CD14-positive monocyte (primary cell): ENCODE measurements at regions not wholly inside any gene's neighbourhood (a gene's known extent, or its start where the extent isn't known, plus 50 kb on each side); places are given as distances from the start of the nearest gene placed in this dataset.

Source experiments
- DNase-seq, 3 donors: peaks; one replicate each; pipeline ENCODE4 v3.0.0-alpha.2; 2011 to 2022
- H2AFZ ChIP-seq: 2 replicates; pipeline ENCODE4 v1.6.0; 2012; ENCODE audit warnings: mild to moderate bottlenecking, low read depth, low read length, inconsistent platforms; ENCODE audit not compliant: insufficient read depth, poor library complexity, severe bottlenecking
- H3K27ac ChIP-seq, 2 donors: 1 replicate in 1 of 2; 2 replicates in 1 of 2; pipeline ENCODE4 v1.5.1; 2012 to 2013; ENCODE audit warnings: low read length in 2 of 2, control low read depth in 1 of 2, inconsistent platforms in 1 of 2, low read depth in 1 of 2, mild to moderate bottlenecking in 1 of 2
- H3K27me3 ChIP-seq, 2 donors: one replicate each; pipeline versions ENCODE4 v1.6.0 to v1.6.1; 2011 to 2013; ENCODE audit warnings: low read length in 2 of 2; ENCODE audit not compliant: control insufficient read depth in 2 of 2, insufficient read depth in 2 of 2
- H3K36me3 ChIP-seq, 2 donors: replicated peaks in 1 of 2; 1 replicate in 1 of 2; 2 replicates in 1 of 2; pipeline versions ENCODE4 v1.5.1 to v1.6.1; 2012 to 2013; ENCODE audit warnings: low read length in 2 of 2, control low read depth in 1 of 2, inconsistent platforms in 1 of 2, mild to moderate bottlenecking in 1 of 2; ENCODE audit not compliant: insufficient read depth in 2 of 2, control insufficient read depth in 1 of 2
- H3K4me1 ChIP-seq, 2 donors: 1 replicate in 1 of 2; 2 replicates in 1 of 2; pipeline versions ENCODE4 v1.5.1 to v1.6.1; 2012 to 2013; ENCODE audit warnings: low read length in 2 of 2, control low read depth in 1 of 2, inconsistent platforms in 1 of 2, mild to moderate bottlenecking in 1 of 2, moderate library complexity in 1 of 2; ENCODE audit not compliant: insufficient read depth in 2 of 2, control insufficient read depth in 1 of 2
- H3K4me2 ChIP-seq: replicated peaks from 2 replicates; pipeline ENCODE3; 2012; ENCODE audit warnings: low read length, moderate library complexity, mild to moderate bottlenecking; ENCODE audit not compliant: poor library complexity, severe bottlenecking; ENCODE audit errors: extremely low read depth
- H3K4me3 ChIP-seq, 3 experiments: fragments of 200-600 bp in 1 of 3; sonication (generic) in 1 of 3; replicated peaks in 1 of 3; 1 replicate in 2 of 3; 2 replicates in 1 of 3; pipeline ENCODE4 v1.5.1; 2011 to 2013; ENCODE audit warnings: low read length in 3 of 3, mild to moderate bottlenecking in 3 of 3, control low read depth in 2 of 3, low read depth in 2 of 3, inconsistent platforms in 1 of 3, moderate library complexity in 1 of 3
- H3K79me2 ChIP-seq: 2 replicates; pipeline ENCODE4 v1.6.0; 2012; ENCODE audit warnings: mild to moderate bottlenecking, control low read depth, inconsistent platforms, low read length, moderate library complexity; ENCODE audit not compliant: insufficient read depth
- H3K9ac ChIP-seq: 2 replicates; pipeline ENCODE4 v1.6.0; 2017; ENCODE audit warnings: low read length, mild to moderate bottlenecking; ENCODE audit not compliant: insufficient read depth, poor library complexity, severe bottlenecking
- H3K9me3 ChIP-seq, 2 donors: replicated peaks in 1 of 2; 1 replicate in 1 of 2; 2 replicates in 1 of 2; pipeline versions ENCODE4 v1.5.1 to v1.6.1; 2012 to 2013; ENCODE audit warnings: low read length in 2 of 2, control low read depth in 1 of 2; ENCODE audit not compliant: control insufficient read depth in 1 of 2, insufficient read depth in 1 of 2
- H4K20me1 ChIP-seq: 2 replicates; pipeline ENCODE4 v1.6.0; 2012; ENCODE audit warnings: mild to moderate bottlenecking, low read length, control low read depth, moderate library complexity; ENCODE audit not compliant: insufficient read depth
- H3K27ac Mint-ChIP-seq, 7 donors: one replicate each; pipeline ENCODE4 v1.8.0; 2020; ENCODE audit warnings: mild to moderate bottlenecking in 7 of 7, mixed read lengths in 7 of 7, moderate library complexity in 6 of 7, inconsistent platforms in 2 of 7
- H3K27me3 Mint-ChIP-seq, 3 donors: one replicate each; pipeline ENCODE4 v1.8.0; 2021 to 2022; ENCODE audit warnings: low read depth in 3 of 3, mild to moderate bottlenecking in 3 of 3, mixed read lengths in 3 of 3, moderate library complexity in 3 of 3, inconsistent platforms in 1 of 3
- H3K36me3 Mint-ChIP-seq, 2 donors: one replicate each; pipeline ENCODE4 v1.8.0; 2020; ENCODE audit warnings: mixed read lengths in 2 of 2, inconsistent platforms in 1 of 2, mild to moderate bottlenecking in 1 of 2
- H3K4me1 Mint-ChIP-seq: one replicate; pipeline ENCODE4 v1.8.0; 2020; ENCODE audit warnings: mild to moderate bottlenecking, mixed read lengths
- H3K4me3 Mint-ChIP-seq, 2 donors: one replicate each; pipeline ENCODE4 v1.8.0; 2020; ENCODE audit warnings: mild to moderate bottlenecking in 2 of 2, mixed read lengths in 2 of 2, moderate library complexity in 1 of 2
- H3K9me3 Mint-ChIP-seq, 7 donors: one replicate each; pipeline ENCODE4 v1.8.0; 2020 to 2022; ENCODE audit warnings: mixed read lengths in 7 of 7, mild to moderate bottlenecking in 6 of 7, moderate library complexity in 6 of 7, inconsistent platforms in 2 of 7
- CTCF ChIP-seq: fragments of 200-600 bp; IDR thresholded peaks from one replicate; pipeline ENCODE4 v1.8.0; 2022; ENCODE audit warnings: antibody characterized with exemption, mild to moderate bottlenecking
- WGBS: methylation state at CpG from one replicate; pipeline ENCODE4 v1.1.5; 2013; ENCODE audit warnings: missing lambda C conversion rate; ENCODE audit not compliant: insufficient coverage; 5-methylcytosine and 5-hydroxymethylcytosine counted together
- intact Hi-C, 2 donors: fragments of 100-400 bp; cut with micrococcal nuclease; formaldehyde crosslinking; loops; one replicate each; pipeline versions ENCODE4 v1.15.0 to v1.15.1; 2023

DNA sequence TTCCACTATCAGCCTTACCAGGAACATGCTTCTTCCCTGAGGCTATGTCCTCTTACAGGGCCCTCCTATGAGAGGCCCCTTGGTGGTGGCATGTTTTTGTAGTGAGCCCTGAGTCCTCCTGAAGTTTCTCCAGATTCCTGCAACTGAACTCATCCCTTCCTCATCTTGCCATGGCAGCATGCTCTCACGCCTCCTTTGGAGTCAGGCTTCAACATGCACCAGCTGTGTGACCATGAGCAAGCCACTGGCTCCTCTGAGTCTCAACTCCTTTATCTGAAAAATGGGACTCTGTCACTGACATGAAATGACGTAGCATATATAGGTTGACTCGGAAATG lies 216.3 kb upstream of the TLE3 start:
- H3K4me3 Mint-ChIP-seq, result no peak overlapping the region
- intact Hi-C loops, result no loop called here
- H3K4me1 Mint-ChIP-seq, result peaks cover 7% of the 10 kb centered on the region
- H3K9me3 Mint-ChIP-seq, result peaks cover 0 to 1% (median 0%) of the 10 kb centered on the region in 7 donors
- H3K36me3 Mint-ChIP-seq, result peaks cover 0 to under 1% of the 10 kb centered on the region in 2 donors
- H3K4me1 ChIP-seq, result peaks cover 0 to under 1% of the 10 kb centered on the region in 2 donors
- DNase-seq, result no peak
- no peak overlapping the region for H2AFZ ChIP-seq
- no peak overlapping the region for H3K27ac Mint-ChIP-seq
- H3K9me3 ChIP-seq, result no peaks in the 10 kb centered on the region
- H3K27me3 Mint-ChIP-seq, result peaks cover 1 to 11% (median 3%) of the 10 kb centered on the region in 3 donors
- H3K4me3 ChIP-seq, result no peak overlapping the region
- WGBS, result 100% methylated on average over 1 of the region's 3 CpGs
- H3K4me2 ChIP-seq, result no peak overlapping the region
- peaks cover 0 to 5% of the 10 kb centered on the region in 2 donors for H3K27me3 ChIP-seq
- H3K9ac ChIP-seq, result no peak overlapping the region
- no peak for TF ChIP-seq CTCF
- H3K36me3 ChIP-seq, result no peaks in the 10 kb centered on the region
- H3K79me2 ChIP-seq, result no peaks in the 10 kb centered on the region
- no peaks in the 10 kb centered on the region for H4K20me1 ChIP-seq
- no peak overlapping the region for H3K27ac ChIP-seq

DNA sequence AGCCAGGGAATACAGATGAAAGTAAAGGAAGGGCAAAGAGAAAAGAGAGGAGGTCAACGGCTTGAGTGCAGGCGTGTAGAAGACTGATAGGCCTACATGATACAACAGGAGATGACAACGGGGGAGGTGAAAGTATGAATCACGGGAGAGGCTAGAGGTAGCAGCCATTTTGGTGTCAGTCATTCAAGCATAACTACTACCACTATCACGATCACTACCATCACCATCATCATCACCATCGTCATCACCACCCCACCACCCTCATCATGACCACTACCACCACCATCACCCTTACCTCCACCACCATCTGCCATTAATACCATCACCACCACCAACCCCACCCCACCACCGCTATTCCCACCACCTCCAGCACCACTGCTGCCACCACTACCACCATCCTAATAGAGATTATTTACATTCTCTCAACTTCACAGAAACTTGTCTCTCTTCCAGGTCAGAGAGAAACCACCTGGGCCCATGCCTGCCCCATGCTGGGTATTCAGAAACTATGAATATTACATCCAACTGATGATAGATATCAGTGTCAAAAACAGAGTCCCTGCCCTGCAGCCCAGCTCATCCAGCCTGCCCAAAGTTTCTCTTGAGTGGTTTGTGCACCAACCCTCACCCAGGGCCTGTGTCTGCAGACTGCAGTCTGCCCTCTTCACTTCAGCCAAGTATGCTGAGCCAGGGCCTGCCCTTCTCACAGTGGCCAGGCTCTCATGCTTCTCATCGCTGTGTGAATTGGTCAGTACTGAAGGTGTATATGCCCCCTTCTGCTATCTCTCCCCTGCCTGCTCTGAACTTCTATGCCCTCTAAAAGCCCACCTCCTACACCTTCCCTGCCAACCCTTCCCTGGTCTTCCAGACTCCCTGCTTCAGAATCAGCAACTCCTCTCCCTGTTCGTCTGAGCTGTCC lies 215.6 kb upstream of the TLE3 start:
- Histone ChIP-seq H3K27me3 (peaks cover 0 to 5% of the 10 kb centered on the region in 2 donors), H3K36me3 (no peaks in the 10 kb centered on the region), H2AFZ (no peak overlapping the region), H3K9me3 (no peaks in the 10 kb centered on the region), H3K27ac (no peak overlapping the region), H4K20me1 (no peaks in the 10 kb centered on the region), H3K4me3 (no peak overlapping the region), H3K4me2 (no peak overlapping the region), H3K79me2 (no peaks in the 10 kb centered on the region), H3K4me1 (peaks cover 2 to 6% of the 10 kb centered on the region in 2 donors), H3K9ac (no peak overlapping the region)
- no peak overlapping the region for H3K27ac Mint-ChIP-seq
- peaks cover 1 to 11% (median 4%) of the 10 kb centered on the region in 3 donors for H3K27me3 Mint-ChIP-seq
- no peak for TF ChIP-seq CTCF
- H3K4me3 Mint-ChIP-seq, result no peak overlapping the region
- intact Hi-C loops, result no loop called here
- no peak for DNase-seq
- no peaks in the 10 kb centered on the region for H3K36me3 Mint-ChIP-seq
- 97% methylated on average over 4 of the region's 9 CpGs for WGBS
- peaks cover 7% of the 10 kb centered on the region for H3K4me1 Mint-ChIP-seq
- H3K9me3 Mint-ChIP-seq, result peaks cover 0 to 2% (median 0%) of the 10 kb centered on the region in 7 donors
